ENCODE measurements at regions not wholly inside any gene's neighbourhood (a gene's known extent, or its start where the extent isn't known, plus 50 kb on each side); places are given as distances from the start of the nearest gene placed in this dataset.

- TF ChIP-seq CTCF (IDR thresholded peaks at IDR 0.05) (no peak), EZH2 (IDR thresholded peaks at IDR 0.05; ENCODE audit: borderline replicate concordance, insufficient read depth, low read depth, low read length, poor library complexity, severe bottlenecking) (no peak)
Observed at GRCh38 chr2:59302683-59303082, 1061.6 kb upstream of the FANCL start.
